ENCODE measurements at regions not wholly inside any gene's neighbourhood (a gene's known extent, or its start where the extent isn't known, plus 50 kb on each side); places are given as distances from the start of the nearest gene placed in this dataset.

DNA sequence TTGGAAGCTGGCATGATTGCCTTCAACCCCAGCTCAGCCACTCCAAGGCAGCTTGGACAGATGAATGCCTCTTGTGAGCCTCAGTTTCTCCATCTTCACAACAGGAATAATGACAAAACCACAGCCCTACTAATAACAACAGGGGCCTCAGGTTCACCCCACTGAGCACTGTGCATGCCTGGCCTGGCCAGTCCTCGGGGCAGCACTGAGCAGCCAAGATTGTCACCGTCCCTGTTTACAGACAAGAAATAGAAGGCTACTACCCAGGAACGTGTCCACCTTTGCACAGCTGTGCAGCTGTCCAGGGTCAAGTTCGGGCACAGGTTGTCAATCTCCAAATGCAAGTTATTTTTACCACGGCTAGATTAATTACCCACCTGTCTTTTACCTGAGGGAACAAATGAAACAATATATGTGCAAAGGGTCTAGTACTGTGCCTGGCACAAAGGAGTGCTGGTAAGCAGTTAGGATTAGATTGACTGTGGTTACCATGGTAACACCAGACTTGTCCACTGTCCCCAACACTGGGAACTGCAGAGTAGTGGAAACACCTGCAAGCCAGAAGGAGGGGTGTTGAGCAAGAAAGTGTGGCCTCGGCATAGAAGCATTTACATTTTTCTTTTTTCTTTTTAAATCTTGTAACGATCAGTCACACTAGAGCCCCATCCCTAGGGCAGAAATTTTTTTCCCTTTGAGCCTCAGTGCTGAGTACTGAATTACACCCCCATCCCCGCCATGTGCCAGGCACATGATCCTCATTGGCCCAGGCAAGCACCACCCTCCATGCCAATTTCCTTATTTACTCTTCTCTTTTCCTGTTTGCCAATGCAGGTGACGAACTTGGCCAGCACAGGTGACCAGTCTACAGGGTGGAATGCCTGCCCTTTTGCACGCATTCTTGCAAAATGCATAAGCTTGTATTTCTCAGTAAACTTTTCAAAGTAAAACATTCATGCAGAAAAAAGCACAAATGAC, 66.3 kb upstream of the SLC6A6 start:
- intact Hi-C loops (cut with micrococcal nuclease), result no loop called here

DNA sequence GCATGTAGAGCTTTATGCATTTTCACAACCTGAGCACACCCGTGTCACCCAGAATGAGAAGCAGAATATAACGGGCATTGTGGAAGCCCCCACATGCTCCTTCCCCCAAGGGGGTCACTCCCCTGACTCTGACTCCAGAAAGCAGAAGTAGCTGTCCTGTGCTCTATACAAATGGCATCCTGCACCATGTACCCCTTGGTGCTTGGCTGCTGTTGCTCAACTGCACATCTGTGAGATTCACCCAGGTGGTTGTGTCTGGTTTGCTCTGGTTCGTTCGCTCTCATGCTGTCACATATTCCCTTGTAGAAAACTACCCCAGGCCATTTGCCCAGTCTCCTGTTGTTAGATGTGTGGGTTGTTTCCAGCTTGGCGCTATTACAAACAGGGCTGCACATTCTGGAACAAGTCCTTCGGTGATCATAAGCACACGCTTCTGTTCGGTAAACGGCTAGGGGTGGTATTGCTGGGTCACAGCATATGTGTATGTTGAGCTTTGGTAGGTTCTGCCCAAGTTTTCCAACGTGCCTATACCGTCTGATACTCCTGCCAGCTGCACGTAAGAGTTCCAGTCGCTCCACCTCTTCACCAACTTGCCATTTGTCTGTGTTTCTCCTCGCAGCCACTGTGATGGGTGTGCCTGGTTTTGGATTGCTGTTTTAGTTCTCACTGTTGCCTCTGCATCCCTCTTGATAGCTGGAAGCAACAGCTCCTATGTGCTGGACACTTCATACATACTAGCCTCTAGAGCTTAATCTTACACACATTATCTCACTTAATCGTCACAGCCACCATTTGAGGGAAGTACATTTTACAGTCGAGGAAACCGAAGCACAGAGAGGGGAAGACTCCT, 65.4 kb upstream of the SLC6A6 start:
- intact Hi-C loops (cut with micrococcal nuclease), result no loop called here

DNA sequence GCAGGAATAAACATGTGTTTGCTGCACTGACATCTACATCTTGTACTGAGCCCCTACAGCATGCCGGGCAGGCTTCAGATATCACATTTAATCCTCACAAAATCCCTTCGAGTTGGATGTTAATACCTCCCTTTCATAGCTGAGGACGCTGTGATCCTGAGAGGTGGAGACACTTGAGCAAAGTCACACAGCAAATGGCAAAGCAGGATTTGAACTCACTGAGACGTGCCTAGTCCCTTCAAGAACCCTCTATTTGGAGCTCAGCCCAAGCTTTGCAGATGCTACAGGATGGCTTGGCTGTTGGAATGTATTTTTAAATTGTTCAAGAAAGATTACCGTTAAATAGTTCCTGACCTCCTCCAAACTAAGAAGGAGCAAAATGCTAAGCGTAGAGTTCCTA, 64.6 kb upstream of the SLC6A6 start:
- intact Hi-C loops (cut with micrococcal nuclease), result no loop called here

DNA sequence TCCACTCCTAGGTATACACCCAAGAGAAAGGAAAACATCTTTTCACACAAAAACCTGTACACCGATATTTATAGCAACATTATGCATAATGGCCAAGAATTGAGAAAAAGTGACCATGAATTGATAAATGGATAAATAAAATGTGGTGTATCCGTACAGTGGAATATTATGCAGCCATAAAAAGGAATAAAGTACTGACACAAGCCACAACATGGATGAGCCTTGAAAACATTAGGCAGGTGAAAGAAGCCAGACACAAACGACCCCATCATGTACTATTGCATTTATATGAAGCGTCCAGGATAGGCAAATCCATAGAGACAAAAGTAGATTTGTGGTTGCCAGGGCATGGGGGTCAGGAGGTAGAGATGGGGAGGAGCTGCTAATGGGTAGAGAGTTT, 64.2 kb upstream of the SLC6A6 start:
- intact Hi-C loops (cut with micrococcal nuclease), result no loop called here

DNA sequence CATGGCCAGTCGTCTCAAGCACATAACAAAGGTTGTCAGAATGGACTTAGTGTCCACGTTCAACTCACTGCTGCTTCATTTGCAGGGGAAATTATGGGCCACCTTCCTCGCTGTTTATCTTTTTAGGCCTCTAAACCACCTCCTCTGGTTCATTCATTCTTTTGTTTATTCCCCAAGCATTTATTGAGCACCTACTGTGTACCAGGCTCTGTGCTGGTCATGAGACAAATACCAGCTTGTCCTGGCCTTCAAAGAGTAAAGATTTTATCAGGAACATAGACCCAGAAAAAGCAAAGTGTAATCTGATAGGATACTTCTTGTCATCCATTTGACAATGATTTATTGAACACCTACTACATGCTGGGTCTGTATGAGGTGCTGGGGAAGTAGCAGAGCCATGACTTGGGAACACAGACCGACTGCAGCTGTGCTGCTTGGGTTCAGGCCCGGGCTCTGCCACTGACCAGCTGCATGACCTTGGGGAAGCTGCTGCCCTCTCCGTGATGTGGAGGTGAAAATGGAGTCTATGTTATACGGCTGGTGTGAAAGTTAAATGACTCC, 63.4 kb upstream of the SLC6A6 start:
- intact Hi-C loops (cut with micrococcal nuclease), result no loop called here

DNA sequence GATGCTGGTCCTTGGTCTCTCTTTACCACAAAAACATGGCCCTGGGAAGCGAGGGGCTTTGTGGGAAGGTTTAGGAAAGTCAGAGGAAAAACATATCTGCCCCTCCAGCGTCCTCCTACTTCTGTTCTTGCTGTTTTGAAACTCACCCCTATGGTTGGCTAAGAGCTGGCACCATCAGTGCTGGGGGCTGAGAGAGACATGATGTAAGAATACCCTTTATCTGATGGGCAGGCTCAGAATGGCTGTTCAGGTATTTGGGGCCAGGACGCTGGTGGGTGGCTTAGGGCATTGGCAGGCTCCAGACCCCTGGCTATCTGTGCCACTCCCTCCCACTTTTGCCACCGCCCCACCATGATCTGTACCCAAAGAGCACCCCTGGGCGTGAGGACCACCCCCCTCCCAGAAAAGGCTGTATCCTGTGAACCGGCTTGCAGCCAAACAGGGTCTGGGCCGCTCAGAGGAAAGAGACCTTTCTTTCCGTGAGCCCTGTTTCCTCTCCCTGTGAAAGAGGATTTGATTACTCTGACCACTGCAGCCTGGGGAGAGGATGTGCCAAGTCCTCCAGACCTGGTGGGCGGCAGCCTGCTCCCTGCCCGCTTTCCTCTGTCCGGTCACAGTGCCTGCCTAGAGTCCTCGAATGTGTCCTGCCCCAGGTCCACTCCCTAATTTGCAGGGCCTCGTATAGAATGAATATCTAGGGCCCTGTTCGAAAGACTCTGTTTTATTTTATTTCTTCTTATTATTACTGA, 61.3 kb upstream of the SLC6A6 start:
- intact Hi-C loops (cut with micrococcal nuclease), result no loop called here

DNA sequence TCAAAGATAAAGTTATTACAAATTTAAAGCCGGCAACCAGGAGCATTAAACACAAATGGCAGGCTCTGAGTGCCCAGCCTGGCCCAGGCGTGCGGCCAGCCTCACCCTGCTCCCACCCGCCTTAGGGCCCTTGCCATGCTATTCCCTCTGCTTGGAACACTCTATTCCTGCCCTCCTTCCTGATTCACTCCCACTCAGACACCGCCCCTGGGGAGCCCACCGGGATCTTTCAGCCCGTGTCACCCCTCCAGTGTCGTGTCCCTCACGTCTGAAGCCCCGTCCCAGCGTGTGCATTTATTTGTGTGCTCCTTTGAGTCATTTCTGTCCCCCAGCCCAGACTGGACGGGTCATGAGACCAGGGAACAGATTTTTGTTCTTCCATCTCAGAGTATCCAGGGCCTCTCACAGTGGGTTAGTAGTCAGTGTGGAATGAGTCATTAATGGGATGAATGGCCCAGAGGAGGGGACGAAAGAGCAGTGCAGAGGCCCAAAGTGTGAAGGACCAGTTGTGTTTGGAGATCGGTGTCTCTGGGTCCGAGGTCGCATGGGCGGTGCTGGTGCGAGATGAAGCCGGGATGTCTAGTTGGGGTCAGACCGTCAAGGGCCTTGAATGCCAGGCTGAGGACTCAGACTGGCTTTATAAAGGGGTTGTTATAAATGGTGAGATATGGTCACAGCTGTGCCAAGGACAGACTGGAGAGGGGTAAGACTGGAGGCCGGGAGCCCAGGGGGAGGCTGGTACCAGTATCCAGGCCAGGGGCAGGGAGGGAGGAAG, 58.9 kb upstream of the SLC6A6 start:
- intact Hi-C loops (cut with micrococcal nuclease), result no loop called here

DNA sequence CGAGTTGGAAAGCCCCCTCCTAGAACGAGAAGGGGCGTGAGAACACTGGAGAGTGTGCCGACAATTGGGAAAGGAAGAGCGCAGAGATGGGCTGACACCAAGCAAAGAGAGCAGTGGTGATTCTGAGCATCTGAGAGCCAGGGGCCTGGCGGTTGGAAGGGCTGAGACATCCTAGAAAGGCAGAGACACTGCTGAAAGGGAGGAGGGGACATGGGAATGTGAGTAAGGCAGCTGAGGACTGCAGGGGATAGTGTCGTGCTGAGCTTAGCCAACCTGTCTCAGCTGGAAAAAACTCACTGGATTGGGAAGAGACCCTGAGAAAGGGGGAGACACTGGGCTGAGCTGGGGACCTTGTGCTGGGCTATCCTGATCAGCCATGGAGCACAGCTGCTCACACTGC, 58.1 kb upstream of the SLC6A6 start:
- intact Hi-C loops (cut with micrococcal nuclease), result no loop called here

DNA sequence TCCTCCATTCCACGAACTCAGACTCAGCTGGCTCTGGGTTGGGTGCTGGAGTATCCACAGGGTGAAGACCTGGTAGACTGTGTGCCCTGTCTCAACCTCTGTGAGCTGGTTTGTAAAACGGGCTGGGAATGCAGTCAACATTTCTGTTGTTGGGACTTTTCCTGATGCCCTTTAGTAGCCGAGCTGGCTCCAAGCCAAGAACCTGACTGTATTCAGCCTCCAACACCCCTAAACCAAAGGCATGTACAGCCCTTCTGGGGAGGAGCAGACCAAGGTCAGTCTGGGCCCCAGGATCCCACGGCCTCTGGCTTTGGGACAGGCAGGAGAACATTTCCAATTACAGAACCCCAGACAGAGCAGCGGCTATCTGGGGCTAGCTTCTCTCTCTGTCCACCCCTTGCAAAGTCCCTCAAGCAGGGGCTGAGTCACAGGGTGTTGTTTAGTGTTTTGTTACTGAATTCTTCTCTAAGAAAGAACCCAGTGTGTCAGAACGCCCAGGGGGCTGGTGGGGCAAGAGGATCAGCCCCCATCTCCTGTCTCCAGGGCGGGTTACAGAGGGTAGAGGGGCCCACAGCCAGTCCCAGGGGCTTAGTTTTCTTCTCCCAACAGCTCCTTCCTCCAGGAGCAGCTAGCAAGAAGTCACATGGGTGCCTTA, 56.8 kb upstream of the SLC6A6 start:
- intact Hi-C loops (cut with micrococcal nuclease), result no loop called here

DNA sequence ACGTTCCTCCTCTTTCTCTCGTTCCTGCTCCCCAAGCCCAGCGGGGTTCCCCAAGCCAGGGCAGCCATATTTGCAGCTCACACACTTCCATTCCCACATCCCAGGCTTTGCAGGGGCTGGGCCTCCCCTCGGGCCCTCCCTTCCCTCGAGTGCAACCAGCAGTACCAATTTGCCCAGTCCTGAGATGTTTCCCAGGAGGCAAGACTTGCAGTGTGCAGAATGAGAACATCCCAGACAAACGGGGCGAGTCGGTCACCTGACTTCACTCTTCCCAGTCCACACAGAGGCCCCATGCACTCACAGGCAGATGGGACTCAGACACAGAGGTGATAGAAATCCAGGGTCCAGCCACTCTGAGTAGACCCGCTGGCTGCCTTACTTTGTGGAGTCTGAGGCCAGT, 56.2 kb upstream of the SLC6A6 start:
- intact Hi-C loops (cut with micrococcal nuclease), result no loop called here

DNA sequence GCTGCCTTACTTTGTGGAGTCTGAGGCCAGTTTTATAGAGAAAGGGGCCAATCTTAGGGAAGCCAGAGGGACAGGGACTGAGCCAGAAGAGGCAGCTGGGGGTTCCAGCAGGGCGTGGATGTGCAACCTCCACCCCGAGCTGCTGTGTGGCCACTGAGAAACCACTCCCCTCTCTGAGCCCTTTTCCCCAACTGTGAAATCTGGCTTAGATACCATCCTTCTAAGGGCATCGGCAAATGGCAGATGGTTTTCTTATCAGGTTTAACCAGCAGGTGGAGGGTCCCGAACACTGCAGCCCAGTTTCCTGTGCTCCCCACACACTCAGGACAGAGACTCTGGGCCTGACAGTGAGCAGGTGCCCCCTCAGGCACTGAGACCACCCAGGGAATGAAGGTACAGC, 55.8 kb upstream of the SLC6A6 start:
- intact Hi-C loops (cut with micrococcal nuclease), result no loop called here

DNA sequence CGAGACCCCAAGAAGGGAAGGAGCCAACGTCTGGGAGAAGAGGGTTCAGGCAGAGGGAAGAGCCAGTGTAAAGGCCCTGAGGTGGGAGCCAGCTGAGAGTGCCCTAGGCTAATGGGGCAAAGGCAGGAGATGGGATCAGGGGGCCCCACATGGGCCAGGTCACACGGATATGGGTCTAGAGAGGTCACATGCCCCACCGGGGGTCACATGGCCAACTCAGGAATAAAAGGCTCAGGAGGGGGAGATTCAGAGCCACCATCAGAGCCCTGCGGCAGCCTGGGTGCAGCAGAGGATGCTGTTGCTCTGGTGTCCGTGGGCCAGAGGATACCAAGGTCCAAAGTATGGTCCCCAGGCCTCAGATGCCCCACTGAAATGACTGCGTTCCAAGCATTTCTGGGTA, 55.3 kb upstream of the SLC6A6 start:
- intact Hi-C loops (cut with micrococcal nuclease), result no loop called here

DNA sequence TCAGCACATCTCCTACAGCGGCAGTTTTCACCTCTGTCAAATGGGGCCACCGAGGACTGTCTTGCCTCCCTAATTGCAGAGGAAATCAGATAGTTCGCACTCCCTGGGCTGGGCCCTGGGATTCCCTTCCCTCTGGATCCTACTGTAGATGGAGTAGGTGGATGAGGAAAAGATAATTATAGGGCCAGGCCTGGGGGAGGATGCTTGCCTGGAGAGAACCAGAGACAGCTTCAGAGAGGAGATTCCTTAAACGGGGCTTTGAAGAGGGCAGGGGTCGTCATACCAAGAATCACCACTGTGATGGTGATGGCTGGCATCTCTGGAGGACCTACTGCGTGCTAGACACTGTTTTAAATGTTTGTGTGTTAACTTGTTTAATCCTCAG, 50.8 kb upstream of the SLC6A6 start:
- intact Hi-C loops (cut with micrococcal nuclease), result no loop called here

DNA sequence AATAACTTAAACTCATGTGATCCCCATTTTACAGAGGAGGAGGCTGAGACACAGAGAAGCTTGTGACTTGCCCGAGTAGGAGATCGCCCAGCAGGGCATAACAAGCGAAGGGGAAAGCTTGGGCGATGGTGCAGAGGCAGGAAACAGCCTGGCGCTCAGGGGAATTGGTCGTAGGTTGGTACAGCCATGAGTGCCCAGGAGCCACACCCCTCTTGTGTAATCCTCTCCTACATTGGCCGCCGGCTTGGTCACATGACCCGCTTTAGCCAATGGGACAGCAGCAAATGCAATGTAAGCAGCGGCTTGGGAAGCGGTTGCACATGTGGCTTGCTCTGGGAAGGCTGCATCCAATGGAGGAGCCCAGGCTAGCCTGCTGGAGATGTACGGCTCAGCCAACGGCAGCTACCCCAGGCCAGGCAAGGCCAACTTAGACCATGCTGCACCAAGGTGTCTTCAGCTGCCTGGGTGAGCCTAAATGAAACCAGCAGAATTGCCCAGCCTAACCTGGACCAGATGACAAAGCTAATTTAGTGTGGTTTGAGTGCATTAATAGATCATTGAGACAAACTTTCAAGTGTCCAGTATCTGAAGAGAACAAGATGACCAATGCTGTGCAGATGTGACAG, 50.3 kb upstream of the SLC6A6 start:
- intact Hi-C loops (cut with micrococcal nuclease), result no loop called here
